ENCODE measurements at regions not wholly inside any gene's neighbourhood (a gene's known extent, or its start where the extent isn't known, plus 50 kb on each side); places are given as distances from the start of the nearest gene placed in this dataset.

DNA sequence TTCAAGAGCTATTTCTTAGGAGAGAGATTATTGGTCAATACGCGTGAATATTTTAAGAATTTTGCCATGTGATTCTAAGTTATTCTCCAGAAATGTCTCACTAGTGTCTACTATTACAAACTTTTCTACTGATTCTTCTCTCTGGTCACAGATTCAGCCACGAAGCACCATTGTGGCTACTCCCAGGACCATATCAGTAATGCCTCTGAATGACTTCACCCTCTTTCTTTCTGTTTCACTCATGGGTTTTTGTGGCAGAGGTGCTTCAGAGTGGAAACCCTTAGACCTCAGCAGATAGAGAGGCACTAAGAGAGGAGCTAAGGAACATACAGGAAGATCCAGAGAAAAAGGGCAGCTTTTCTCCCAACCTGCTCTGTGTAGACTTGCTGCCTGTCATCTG lies 211.3 kb downstream of the CBLN4 start (continued):
- TF ChIP-seq ZNF462 (CRISPR knock-in tag; IDR thresholded peaks at IDR 0.05) = no peak
- no peak for TF ChIP-seq EZH2 (IDR thresholded peaks at IDR 0.05; ENCODE audit: low read depth, unreplicated experiment)
- TF ChIP-seq CREB1 (CRISPR knock-in tag; IDR thresholded peaks at IDR 0.05; ENCODE audit: low read depth) = no peak

- Histone ChIP-seq H3F3A (replicated peaks; ENCODE audit: low read depth) (no peaks in the 10 kb centered on the region), H3K27me3 (ENCODE audit: insufficient read depth) (no peaks in the 10 kb centered on the region), H3K4me1 (ENCODE audit: insufficient read depth) (no peaks in the 10 kb centered on the region), H3K9me2 (ENCODE audit: insufficient read depth) (no peaks in the 10 kb centered on the region), H3K4me3 (no peak overlapping the region), H4K20me1 (replicated peaks; ENCODE audit: insufficient read depth) (no peaks in the 10 kb centered on the region), H3K27ac (ENCODE audit: low read depth) (no peak overlapping the region), H3K4me2 (no peak overlapping the region), H2AFZ (no peak overlapping the region), H3K79me2 (replicated peaks; ENCODE audit: insufficient read depth) (no peaks in the 10 kb centered on the region), H3K36me3 (ENCODE audit: insufficient read depth) (peaks cover 20% of the 10 kb centered on the region)
- Mint-ChIP-seq H3K4me3 (no peak overlapping the region), H3K27ac (no peak overlapping the region), H3K4me1 (no peaks in the 10 kb centered on the region), H3K27me3 (ENCODE audit: insufficient read depth, low read depth, poor library complexity) (peaks cover 2% of the 10 kb centered on the region), H3K9me3 (peaks cover 95% of the 10 kb centered on the region), H3K36me3 (ENCODE audit: low read depth) (peaks cover 39% of the 10 kb centered on the region)
- ATAC-seq = no peak
- DNase-seq (ENCODE audit: low spot score) = no peak
- TF ChIP-seq CTCF (conservative IDR thresholded peaks at IDR 0.05; ENCODE audit: low read depth in 2 of 2) (no peak), ZNF462 (CRISPR knock-in tag; IDR thresholded peaks at IDR 0.05) (no peak), STAT1 (IDR thresholded peaks at IDR 0.05; ENCODE audit: unreplicated experiment) (no peak), ZNF114 (CRISPR knock-in tag; IDR thresholded peaks at IDR 0.05) (no peak), EZH2phosphoT487 (IDR thresholded peaks at IDR 0.05; ENCODE audit: unreplicated experiment) (no peak), CREB1 (CRISPR knock-in tag; IDR thresholded peaks at IDR 0.05; ENCODE audit: low read depth) (no peak), NANOG (IDR thresholded peaks at IDR 0.05; ENCODE audit: borderline replicate concordance) (no peak), EZH2 (IDR thresholded peaks at IDR 0.05; ENCODE audit: low read depth, unreplicated experiment) (no peak)
These were observed 213.3 kb downstream of the CBLN4 start for GRCh38 chr20:55792049-55792448.

Measured in GM23338 (cell line).